ENCODE measurements at regions not wholly inside any gene's neighbourhood (a gene's known extent, or its start where the extent isn't known, plus 50 kb on each side); places are given as distances from the start of the nearest gene placed in this dataset.

DNA sequence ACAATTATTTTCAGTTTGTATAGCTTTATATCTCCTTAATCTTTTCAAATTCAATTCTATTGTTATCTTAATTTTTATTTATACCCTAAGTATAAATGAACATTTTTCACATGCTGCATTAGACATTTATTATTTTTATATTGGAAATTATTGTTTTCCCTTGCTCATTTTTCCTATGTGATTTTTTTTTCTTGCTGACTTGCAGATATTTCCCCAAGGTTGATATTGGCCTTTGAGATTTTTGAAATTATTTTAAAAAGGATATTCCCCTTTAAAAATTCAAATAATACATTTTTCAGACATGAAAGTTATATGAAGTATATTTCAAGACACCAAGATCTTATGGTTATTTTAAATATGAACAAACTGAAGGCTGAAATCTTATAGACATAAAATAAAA lies 234.2 kb downstream of the TRIM36 start:
- H3K4me3 ChIP-seq (ENCODE audit: low read depth, low read length), result no peak overlapping the region
- TF ChIP-seq, protein P1, sequence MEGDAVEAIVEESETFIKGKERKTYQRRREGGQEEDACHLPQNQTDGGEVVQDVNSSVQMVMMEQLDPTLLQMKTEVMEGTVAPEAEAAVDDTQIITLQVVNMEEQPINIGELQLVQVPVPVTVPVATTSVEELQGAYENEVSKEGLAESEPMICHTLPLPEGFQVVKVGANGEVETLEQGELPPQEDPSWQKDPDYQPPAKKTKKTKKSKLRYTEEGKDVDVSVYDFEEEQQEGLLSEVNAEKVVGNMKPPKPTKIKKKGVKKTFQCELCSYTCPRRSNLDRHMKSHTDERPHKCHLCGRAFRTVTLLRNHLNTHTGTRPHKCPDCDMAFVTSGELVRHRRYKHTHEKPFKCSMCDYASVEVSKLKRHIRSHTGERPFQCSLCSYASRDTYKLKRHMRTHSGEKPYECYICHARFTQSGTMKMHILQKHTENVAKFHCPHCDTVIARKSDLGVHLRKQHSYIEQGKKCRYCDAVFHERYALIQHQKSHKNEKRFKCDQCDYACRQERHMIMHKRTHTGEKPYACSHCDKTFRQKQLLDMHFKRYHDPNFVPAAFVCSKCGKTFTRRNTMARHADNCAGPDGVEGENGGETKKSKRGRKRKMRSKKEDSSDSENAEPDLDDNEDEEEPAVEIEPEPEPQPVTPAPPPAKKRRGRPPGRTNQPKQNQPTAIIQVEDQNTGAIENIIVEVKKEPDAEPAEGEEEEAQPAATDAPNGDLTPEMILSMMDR (IDR thresholded peaks at IDR 0.05; ENCODE audit: borderline replicate concordance, insufficient read depth, low read depth, low read length), result no peak

DNA sequence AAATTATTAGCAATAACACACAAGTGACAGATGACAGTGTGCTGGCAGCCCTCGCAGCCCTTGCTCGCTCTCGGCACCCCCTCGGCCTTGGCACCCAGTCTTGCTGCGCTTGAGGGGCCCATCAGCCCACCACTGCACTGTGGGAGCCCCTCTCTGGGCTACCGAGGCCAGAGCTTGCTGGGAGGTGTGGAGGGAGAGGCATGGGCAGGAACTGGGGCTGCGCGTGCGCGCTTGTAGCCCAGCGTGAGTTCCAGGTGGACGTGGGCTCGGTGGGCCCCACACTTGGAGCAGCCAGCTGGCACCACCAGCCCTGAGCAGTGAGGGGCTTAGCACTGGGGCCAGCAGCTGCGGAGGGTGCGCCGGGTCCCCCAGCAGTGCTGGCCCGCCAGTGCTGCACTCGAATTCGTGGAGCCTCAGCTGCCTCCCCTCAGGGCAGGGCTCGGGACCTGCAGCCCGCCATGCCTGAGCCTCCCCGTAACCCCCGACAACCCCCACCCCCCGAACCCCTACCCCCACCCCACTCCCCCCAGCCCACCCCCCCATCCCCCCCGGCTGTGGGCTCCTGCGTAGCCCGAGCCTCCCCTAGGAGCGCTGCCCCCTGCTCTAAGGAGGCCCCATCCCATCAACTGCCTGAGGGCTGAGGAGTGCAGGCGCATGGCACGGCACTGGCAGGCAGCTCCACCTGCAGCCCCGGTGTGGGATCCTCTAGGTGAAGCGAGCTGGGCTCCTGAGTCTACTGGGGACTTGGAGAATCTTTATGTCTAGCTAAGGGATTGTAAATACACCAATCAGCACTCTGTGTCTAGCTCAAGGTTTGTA lies 240.9 kb downstream of the TRIM36 start:
- H3K4me3 ChIP-seq (ENCODE audit: low read depth, low read length), result no peak overlapping the region
- TF ChIP-seq, protein P1 (IDR thresholded peaks at IDR 0.05; ENCODE audit: borderline replicate concordance, insufficient read depth, low read depth, low read length), result no peak

DNA sequence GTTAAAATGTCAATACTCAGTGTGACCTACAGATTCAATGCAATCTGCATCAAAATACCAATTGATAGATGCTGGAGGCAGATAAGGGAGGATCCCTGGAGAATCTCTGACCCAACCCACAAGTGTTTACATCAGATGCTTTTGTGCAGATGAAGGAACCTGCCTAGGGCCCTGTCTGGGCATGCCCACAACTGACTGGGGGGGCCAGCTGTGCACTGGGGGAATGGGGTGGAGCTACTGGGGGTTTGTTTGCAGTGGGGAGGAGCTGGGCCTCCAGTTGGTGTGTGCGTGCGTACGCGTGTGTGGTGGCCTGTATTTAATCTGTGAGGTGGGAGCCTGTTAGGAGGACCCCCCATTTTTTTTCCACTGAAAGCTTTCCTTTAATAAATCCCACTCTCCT lies 244.9 kb downstream of the TRIM36 start:
- TF ChIP-seq, protein P1 (IDR thresholded peaks at IDR 0.05; ENCODE audit: borderline replicate concordance, insufficient read depth, low read depth, low read length), result no peak
- H3K4me3 ChIP-seq (ENCODE audit: low read depth, low read length), result no peak overlapping the region

DNA sequence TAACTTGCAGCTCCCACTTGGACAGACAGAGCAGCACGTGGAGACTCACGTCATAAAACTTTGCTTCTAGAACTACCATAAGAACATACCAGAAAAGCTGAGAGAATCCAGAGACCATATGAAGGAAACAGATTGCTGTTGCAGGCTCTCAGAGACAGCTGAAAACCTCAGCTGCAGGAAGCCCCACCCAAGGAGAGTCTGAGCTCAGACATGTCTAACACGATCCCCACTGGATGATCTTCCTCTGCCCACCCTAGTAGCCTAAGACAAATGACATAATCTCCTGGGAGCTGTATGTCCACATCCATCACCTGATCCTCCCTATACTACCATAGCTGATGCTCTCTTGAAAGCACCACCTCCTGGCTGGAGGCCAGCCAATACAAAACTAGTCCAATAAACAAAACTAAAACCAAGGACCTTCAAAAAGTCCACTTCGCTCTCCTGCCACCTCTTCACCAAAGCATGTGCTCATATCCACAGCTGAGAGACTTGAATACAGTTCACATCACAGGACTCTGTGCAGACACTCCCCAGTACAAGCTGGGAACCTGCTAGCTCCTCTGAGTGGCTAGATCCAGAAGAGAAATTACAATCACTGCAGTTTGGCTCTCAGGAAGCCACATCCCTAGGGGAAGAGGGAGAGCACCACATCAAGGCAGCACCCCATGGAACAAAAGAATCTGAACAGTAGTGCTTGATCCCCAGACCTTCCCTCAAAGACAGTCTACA lies 257.4 kb downstream of the TRIM36 start:
- TF ChIP-seq, protein P1 (IDR thresholded peaks at IDR 0.05; ENCODE audit: borderline replicate concordance, insufficient read depth, low read depth, low read length), result no peak
- H3K4me3 ChIP-seq (ENCODE audit: low read depth, low read length), result no peak overlapping the region

DNA sequence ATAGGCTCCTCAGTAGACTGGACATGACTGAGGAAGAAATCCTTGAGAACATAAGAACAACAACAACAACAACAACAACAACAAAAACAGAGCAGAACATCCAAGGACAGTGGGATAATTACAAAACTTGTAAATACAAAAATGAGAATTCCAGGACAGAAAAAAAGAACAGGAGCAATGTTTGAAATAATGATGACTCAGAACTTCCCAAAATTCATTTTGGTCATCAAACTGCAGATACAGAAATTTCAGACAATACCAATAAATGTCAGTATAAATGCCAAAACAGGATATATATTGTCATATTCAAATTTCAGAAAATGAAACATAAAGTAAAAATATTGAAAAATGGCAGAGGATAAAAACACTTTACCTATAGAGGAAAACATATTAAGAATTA lies 259.0 kb downstream of the TRIM36 start:
- TF ChIP-seq, protein P1 (IDR thresholded peaks at IDR 0.05; ENCODE audit: borderline replicate concordance, insufficient read depth, low read depth, low read length), result no peak
- no peak overlapping the region for H3K4me3 ChIP-seq (ENCODE audit: low read depth, low read length)

DNA sequence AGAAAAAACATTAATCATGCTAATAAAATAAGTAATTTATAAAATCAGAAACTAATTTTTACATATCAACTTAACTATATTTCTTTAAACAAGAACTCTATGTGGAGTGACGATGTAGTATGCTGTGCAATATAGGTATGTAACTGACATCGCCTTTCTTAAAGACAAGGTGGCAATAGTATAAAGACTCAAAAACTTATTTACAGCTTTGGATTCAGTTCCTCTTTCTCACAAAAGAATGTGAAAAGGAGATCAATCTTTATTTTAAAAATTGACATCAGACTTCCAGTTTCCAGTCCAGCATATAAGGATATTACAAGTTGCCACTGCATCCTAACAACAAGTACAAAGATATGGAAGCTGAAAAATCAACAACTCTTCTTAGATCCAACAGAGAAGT lies 260.3 kb downstream of the TRIM36 start:
- H3K4me3 ChIP-seq (ENCODE audit: low read depth, low read length), result no peak overlapping the region
- TF ChIP-seq, protein P1 (IDR thresholded peaks at IDR 0.05; ENCODE audit: borderline replicate concordance, insufficient read depth, low read depth, low read length), result no peak

DNA sequence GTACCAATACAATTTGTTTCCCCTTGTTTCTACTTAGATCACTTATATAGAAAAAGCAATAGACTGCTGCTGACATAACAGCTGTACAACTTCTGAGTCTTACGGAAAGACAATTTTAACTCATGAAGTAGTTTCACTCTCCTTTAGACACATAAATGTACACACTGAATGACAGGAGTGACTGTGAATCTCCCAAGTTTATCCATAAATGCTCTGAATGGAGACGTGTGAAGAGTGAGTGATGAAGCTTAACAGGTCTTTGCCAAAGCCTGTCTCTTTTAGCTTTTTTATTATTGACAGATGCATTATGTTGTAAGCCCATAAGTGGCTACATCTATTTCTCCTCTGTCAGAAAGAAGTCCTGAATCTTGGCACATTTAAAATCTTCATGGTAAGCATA lies 265.9 kb downstream of the TRIM36 start:
- no peak overlapping the region for H3K4me3 ChIP-seq (ENCODE audit: low read depth, low read length)
- TF ChIP-seq, protein P1 (IDR thresholded peaks at IDR 0.05; ENCODE audit: borderline replicate concordance, insufficient read depth, low read depth, low read length), result no peak
